ENCODE measurements at regions not wholly inside any gene's neighbourhood (a gene's known extent, or its start where the extent isn't known, plus 50 kb on each side); places are given as distances from the start of the nearest gene placed in this dataset.

GRCh38 chr1:65670518-65670917 is 122.2 kb upstream of the PDE4B start:
- no peak for DNase-seq (ENCODE audit: low read depth)
- no peak for TF ChIP-seq CTCF (IDR thresholded peaks at IDR 0.05; ENCODE audit: control insufficient read depth, extremely low read depth, insufficient read depth)
- H3K4me3 ChIP-seq (ENCODE audit: low read depth, low read length) = no peak overlapping the region

GRCh38 chr1:65674522-65674921 is 118.2 kb upstream of the PDE4B start:
- no peak overlapping the region for H3K4me3 ChIP-seq (ENCODE audit: low read depth, low read length)
- no peak for TF ChIP-seq CTCF (IDR thresholded peaks at IDR 0.05; ENCODE audit: control insufficient read depth, extremely low read depth, insufficient read depth)
- no peak for DNase-seq (ENCODE audit: low read depth)

GRCh38 chr1:65679773-65680172 is 112.9 kb upstream of the PDE4B start:
- H3K4me3 ChIP-seq (ENCODE audit: low read depth, low read length) = no peak overlapping the region
- DNase-seq (ENCODE audit: low read depth) = no peak
- TF ChIP-seq CTCF (IDR thresholded peaks at IDR 0.05; ENCODE audit: control insufficient read depth, extremely low read depth, insufficient read depth) = no peak

GRCh38 chr1:65681096-65681495 is 111.6 kb upstream of the PDE4B start:
- no peak for DNase-seq (ENCODE audit: low read depth)
- no peak overlapping the region for H3K4me3 ChIP-seq (ENCODE audit: low read depth, low read length)
- TF ChIP-seq CTCF (IDR thresholded peaks at IDR 0.05; ENCODE audit: control insufficient read depth, extremely low read depth, insufficient read depth) = no peak

GRCh38 chr1:65687428-65688214 is 105.1 kb upstream of the PDE4B start:
- no peak overlapping the region for H3K4me3 ChIP-seq (ENCODE audit: low read depth, low read length)
- peak; percentile 38 for DNase-seq (ENCODE audit: low read depth)
- TF ChIP-seq CTCF (IDR thresholded peaks at IDR 0.05; ENCODE audit: control insufficient read depth, extremely low read depth, insufficient read depth) = peak; percentile 95

GRCh38 chr1:65688215-65688566 is 104.5 kb upstream of the PDE4B start:
- TF ChIP-seq CTCF (IDR thresholded peaks at IDR 0.05; ENCODE audit: control insufficient read depth, extremely low read depth, insufficient read depth) = no peak
- DNase-seq (ENCODE audit: low read depth) = no peak
- no peak overlapping the region for H3K4me3 ChIP-seq (ENCODE audit: low read depth, low read length)

- no peak for TF ChIP-seq CTCF (IDR thresholded peaks at IDR 0.05; ENCODE audit: control insufficient read depth, extremely low read depth, insufficient read depth)
- no peak overlapping the region for H3K4me3 ChIP-seq (ENCODE audit: low read depth, low read length)
- no peak for DNase-seq (ENCODE audit: low read depth)
These were observed 103.8 kb upstream of the PDE4B start for GRCh38 chr1:65688848-65689247.
